Amniotic epithelial cell (primary cell): ENCODE measurements at regions not wholly inside any gene's neighbourhood (a gene's known extent, or its start where the extent isn't known, plus 50 kb on each side); places are given as distances from the start of the nearest gene placed in this dataset.
"Not testable (repeated sequence)": the region's sequence is repeated elsewhere in the genome, so short reads cannot be mapped to it uniquely, and the experiment has no call there.

Experiments used
- DNase-seq: peaks from one replicate; pipeline ENCODE4 v3.0.0-alpha.2; 2010; ENCODE audit warnings: low read depth

DNA sequence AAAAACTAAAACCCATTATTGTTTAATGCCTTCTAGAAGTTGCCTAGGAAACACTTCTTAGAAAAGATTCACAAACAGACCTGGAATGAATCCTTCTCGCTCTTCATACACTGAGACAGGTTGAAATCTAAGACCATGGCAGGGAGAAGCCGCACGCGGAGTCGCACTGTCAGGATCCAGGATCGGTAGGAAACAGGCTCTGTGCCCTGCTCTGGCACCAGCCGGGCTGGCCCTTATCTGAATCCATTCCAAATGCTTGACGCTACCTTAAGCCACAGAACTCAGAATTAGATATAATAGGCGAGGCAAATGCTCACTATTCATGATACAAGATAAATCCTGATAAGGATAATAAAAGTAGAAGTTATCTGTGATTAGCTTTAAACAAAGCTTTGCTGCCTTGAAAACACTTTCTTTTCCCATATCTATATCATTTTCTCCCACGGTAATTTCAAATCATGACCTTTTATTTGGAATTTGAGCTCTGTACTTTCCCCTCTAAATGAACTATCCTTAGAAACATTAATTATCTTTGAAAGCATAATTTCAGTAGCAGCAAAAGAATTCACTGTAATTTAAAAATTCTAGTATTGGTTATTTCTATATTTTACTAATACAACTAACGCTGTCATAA lies 385.6 kb downstream of the IRS2 start:
- DNase-seq: peak; percentile 41

GRCh38 chr13:109400209-109400608 lies 386.2 kb downstream of the IRS2 start:
- DNase-seq: peak; percentile 40

DNA sequence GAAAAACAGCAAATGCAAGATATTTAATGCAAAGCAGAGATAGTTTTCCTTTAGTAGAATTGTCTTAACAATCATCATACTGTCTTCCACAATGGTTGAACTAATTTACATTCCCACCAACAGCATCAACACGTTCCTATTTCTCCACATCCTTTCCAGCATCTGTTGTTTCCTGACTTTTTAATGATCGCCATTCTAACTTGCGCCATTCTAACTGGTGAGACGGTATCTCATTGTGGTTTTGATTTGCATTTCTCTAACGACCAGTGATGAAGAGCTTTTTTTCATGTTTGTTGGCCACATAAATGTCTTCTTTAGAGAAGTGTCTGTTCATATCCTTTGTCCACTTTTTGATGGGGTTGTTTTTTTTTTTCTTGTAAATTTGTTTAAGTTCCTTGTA lies 388.3 kb downstream of the IRS2 start:
- not testable (repeated sequence) for DNase-seq

- no peak for DNase-seq
Observed at GRCh38 chr13:109397285-109397684, 389.1 kb downstream of the IRS2 start.

GRCh38 chr13:109396266-109396665 lies 390.1 kb downstream of the IRS2 start:
- peak; percentile 62 for DNase-seq

- DNase-seq: no peak
Observed at GRCh38 chr13:109395014-109395413, 391.4 kb downstream of the IRS2 start.

DNA sequence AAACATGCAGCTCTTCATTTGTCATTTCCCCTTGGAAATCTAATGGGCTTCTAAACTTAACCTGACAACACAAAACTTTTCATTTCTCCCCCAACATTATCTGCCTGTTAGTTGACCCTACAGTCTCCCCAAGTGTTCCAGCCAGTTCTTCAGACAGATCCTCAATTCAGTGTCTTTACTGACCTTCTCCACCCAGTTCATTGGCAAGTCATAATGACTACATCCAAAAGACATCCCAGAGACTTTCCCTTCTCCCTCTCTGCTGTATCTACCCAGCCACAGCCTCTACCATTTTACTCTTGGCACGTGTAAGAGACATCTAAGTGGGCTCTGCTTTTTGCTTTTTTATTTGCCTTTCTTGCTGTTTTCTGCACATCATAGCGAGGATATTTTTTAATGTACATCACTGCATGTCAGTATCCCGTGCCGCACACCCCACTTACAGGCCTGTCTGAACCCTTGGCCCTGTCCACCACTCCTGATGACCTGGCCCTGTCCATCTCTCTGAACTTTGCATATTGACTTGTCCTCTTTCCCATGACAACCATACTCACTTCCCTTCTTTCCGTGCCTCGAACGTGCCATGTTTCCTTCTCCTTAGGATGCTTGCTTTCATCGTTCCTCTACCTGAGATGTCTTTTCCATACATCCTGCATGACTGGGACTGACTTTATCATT lies 391.9 kb downstream of the IRS2 start:
- peak; percentile 16 for DNase-seq

GRCh38 chr13:109393045-109393444 lies 393.3 kb downstream of the IRS2 start:
- no peak for DNase-seq

GRCh38 chr13:109390391-109390790 lies 396.0 kb downstream of the IRS2 start:
- no peak for DNase-seq

- peak; percentile 96 for DNase-seq
Observed at GRCh38 chr13:109389892-109390345, 396.5 kb downstream of the IRS2 start.

- DNase-seq: no peak
Observed at GRCh38 chr13:109389456-109389855, 396.9 kb downstream of the IRS2 start.

DNA sequence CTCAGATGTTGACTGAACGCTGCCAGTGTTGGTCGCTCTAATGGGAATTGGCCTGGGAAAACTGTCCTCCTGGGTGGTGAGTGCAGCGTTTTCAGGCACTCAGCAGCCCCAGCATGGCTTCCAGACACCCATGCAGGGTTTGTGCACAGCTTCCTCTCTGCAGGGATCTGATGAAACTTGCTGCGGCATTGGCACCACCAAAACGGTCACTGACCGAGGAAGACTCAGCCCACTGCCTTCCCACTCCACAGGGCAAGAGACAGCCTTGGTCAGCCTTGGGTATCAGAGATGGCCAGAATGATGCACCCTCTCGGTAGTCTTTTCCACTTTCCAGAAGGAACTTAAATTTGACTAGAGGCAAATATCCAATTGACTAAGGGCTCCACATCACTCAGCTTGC lies 398.9 kb downstream of the IRS2 start:
- DNase-seq: no peak

DNA sequence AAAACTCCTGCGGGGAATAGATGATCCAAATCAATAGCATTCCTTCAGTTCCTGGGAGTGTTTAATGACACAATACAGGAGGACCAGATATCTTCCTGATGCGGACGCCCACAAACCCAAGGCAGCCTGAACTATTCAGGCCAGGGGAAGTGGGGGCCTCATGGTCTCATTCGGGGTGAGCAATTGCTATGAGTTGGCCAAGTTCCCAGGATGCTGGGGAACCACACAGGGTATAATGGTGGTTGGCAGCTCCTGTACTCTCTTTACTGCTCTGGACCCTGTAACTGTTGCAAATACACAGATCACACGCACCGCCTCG lies 401.2 kb downstream of the IRS2 start:
- DNase-seq: peak; percentile 70

GRCh38 chr13:109384491-109385241 lies 401.7 kb downstream of the IRS2 start:
- peak; percentile 69 for DNase-seq

- peak; percentile 90 for DNase-seq
Observed at GRCh38 chr13:109383683-109384082, 402.7 kb downstream of the IRS2 start.

- DNase-seq: peak; percentile 93
Observed at GRCh38 chr13:109381546-109382180, 404.7 kb downstream of the IRS2 start.

GRCh38 chr13:109380457-109380856 lies 405.9 kb downstream of the IRS2 start:
- no peak for DNase-seq

DNA sequence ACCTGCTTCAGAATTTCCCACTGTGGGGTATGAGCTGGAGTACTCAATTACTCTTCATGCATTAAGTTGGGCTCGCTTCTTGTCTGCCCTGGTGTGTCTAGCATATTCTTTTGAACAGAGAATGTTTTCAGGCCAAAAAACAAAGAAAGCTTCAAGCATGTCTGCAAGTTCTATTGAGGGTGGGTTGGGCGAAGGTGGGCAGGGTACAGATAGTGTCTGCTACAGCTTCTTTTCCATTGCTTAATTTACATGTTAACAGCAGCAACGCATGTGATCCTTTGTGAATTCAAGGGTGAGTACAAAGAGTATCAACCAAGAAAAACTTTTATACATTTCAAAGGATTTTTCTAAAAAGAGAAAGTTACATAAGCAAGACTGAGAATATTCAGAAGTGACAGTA lies 406.5 kb downstream of the IRS2 start:
- no peak for DNase-seq

DNA sequence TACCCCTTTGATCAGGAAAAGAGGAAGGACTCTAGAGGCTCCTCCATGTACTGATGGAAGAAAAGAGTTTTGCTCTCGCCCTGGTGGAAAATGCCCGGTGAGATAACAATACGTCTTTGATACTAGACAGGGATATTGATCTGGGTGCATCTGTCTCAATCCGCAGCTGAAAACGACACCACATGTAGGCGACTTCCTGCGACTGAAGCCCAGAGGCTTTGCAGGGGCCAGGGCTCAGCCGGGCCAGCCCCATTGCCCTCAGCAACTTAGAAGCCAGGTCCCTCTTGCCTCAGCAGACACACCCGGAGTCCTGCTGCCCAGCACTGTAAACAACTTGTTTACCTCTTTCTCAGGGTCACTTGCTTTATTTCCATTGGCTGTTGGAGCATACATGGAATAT lies 409.4 kb downstream of the IRS2 start:
- DNase-seq: no peak

DNA sequence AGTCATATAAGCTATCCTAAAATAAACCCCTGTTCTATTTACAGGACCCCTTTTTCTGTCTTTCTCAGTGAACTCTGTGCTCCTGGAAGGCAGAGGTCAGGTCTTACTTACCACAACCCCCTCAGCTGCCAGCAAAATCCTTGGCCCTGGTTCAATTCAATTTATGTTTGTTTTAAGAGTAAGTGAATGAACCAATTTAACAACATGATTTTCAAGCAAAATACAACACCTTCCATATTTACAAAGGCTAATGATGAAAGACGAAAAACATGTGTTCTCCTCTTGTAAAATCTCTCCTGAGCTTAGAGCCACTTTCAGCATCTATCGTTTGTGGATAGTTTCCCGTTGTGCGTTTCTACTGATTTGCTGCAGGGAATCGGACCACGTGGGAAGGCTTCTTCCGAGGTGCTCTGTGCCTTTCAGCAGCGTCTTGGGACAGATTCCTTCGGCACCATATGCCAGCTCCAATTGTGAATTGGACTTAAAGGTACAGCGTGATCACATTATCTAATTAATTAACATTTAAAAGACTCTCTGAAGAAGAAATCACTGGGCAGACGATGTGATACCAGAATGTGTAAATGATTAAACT lies 411.7 kb downstream of the IRS2 start:
- DNase-seq: no peak

GRCh38 chr13:109372666-109373065 lies 413.7 kb downstream of the IRS2 start:
- no peak for DNase-seq

GRCh38 chr13:109371066-109371465 lies 415.3 kb downstream of the IRS2 start:
- no peak for DNase-seq
